ENCODE measurements at regions not wholly inside any gene's neighbourhood (a gene's known extent, or its start where the extent isn't known, plus 50 kb on each side); places are given as distances from the start of the nearest gene placed in this dataset.

- no peak for TF ChIP-seq CTCF (IDR thresholded peaks at IDR 0.05; ENCODE audit: insufficient read depth, low read length, poor library complexity, severe bottlenecking)
- no peak for TF ChIP-seq EZH2phosphoT487 (conservative IDR thresholded peaks at IDR 0.05; ENCODE audit: low read length)
- Histone ChIP-seq H3K27me3 (ENCODE audit: low read length) (no peaks in the 10 kb centered on the region), H3K9me3 (ENCODE audit: insufficient read depth, low read length) (no peaks in the 10 kb centered on the region), H3K9me2 (replicated peaks; ENCODE audit: insufficient read depth, low read length) (no peaks in the 10 kb centered on the region), H3K9ac (ENCODE audit: low read length) (no peak overlapping the region), H3K4me2 (ENCODE audit: low read depth, low read length, poor library complexity, severe bottlenecking) (no peak overlapping the region), H2AFZ (ENCODE audit: low read depth, low read length, severe bottlenecking) (no peak overlapping the region), H3F3A (ENCODE audit: insufficient read depth) (no peaks in the 10 kb centered on the region), H3K79me2 (ENCODE audit: insufficient read depth, low read length) (no peaks in the 10 kb centered on the region), H3K36me3 (ENCODE audit: low read length) (no peaks in the 10 kb centered on the region), H4K20me1 (ENCODE audit: low read depth, low read length) (no peaks in the 10 kb centered on the region), H3K4me3 (ENCODE audit: insufficient read depth, low read length, poor library complexity, severe bottlenecking) (no peak overlapping the region), H3K27ac (ENCODE audit: low read depth, low read length) (no peak overlapping the region)
Observed at GRCh38 chr5:173530547-173530946, 85.9 kb downstream of the BOD1 start.

GRCh38 chr5:173529861-173530260 lies 86.6 kb downstream of the BOD1 start:
- no peak overlapping the region for H3K4me2 ChIP-seq (ENCODE audit: low read depth, low read length, poor library complexity, severe bottlenecking)
- H2AFZ ChIP-seq (ENCODE audit: low read depth, low read length, severe bottlenecking) = no peak overlapping the region
- H3K9me2 ChIP-seq (replicated peaks; ENCODE audit: insufficient read depth, low read length) = no peaks in the 10 kb centered on the region

GRCh38 chr5:173527671-173528070 lies 88.8 kb downstream of the BOD1 start:
- Histone ChIP-seq H3K9ac (ENCODE audit: low read length) (no peak overlapping the region), H3K4me3 (ENCODE audit: insufficient read depth, low read length, poor library complexity, severe bottlenecking) (no peak overlapping the region), H4K20me1 (ENCODE audit: low read depth, low read length) (no peaks in the 10 kb centered on the region), H3K9me3 (ENCODE audit: insufficient read depth, low read length) (no peaks in the 10 kb centered on the region), H3K79me2 (ENCODE audit: insufficient read depth, low read length) (no peaks in the 10 kb centered on the region), H3K27me3 (ENCODE audit: low read length) (no peaks in the 10 kb centered on the region), H3K27ac (ENCODE audit: low read depth, low read length) (no peak overlapping the region), H3F3A (ENCODE audit: insufficient read depth) (no peaks in the 10 kb centered on the region), H3K36me3 (ENCODE audit: low read length) (no peaks in the 10 kb centered on the region), H3K9me2 (replicated peaks; ENCODE audit: insufficient read depth, low read length) (no peaks in the 10 kb centered on the region), H3K4me2 (ENCODE audit: low read depth, low read length, poor library complexity, severe bottlenecking) (no peak overlapping the region), H2AFZ (ENCODE audit: low read depth, low read length, severe bottlenecking) (no peak overlapping the region)
- TF ChIP-seq EZH2phosphoT487 (conservative IDR thresholded peaks at IDR 0.05; ENCODE audit: low read length) (no peak), CTCF (IDR thresholded peaks at IDR 0.05; ENCODE audit: insufficient read depth, low read length, poor library complexity, severe bottlenecking) (no peak)

More at GRCh38 chr5:173529861-173530260, 86.6 kb downstream of the BOD1 start:
- Histone ChIP-seq H3K27ac (ENCODE audit: low read depth, low read length) (no peak overlapping the region), H3K9me3 (ENCODE audit: insufficient read depth, low read length) (no peaks in the 10 kb centered on the region), H4K20me1 (ENCODE audit: low read depth, low read length) (no peaks in the 10 kb centered on the region), H3F3A (ENCODE audit: insufficient read depth) (no peaks in the 10 kb centered on the region), H3K27me3 (ENCODE audit: low read length) (no peaks in the 10 kb centered on the region), H3K36me3 (ENCODE audit: low read length) (no peaks in the 10 kb centered on the region), H3K9ac (ENCODE audit: low read length) (no peak overlapping the region), H3K4me3 (ENCODE audit: insufficient read depth, low read length, poor library complexity, severe bottlenecking) (no peak overlapping the region), H3K79me2 (ENCODE audit: insufficient read depth, low read length) (no peaks in the 10 kb centered on the region)
- TF ChIP-seq CTCF (IDR thresholded peaks at IDR 0.05; ENCODE audit: insufficient read depth, low read length, poor library complexity, severe bottlenecking) (no peak), EZH2phosphoT487 (conservative IDR thresholded peaks at IDR 0.05; ENCODE audit: low read length) (no peak)

Data from SU-DHL-6 (cell line).